ENCODE measurements at regions not wholly inside any gene's neighbourhood (a gene's known extent, or its start where the extent isn't known, plus 50 kb on each side); places are given as distances from the start of the nearest gene placed in this dataset.

- ChIA-PET CTCF (no interaction called here), POLR2A (no interaction called here)
These were observed 153.5 kb upstream of the USP15 start for GRCh38 chr12:62106547-62107185.

- ChIA-PET POLR2A (no interaction called here), CTCF (no interaction called here)
These were observed 146.7 kb upstream of the USP15 start for GRCh38 chr12:62113366-62114011.

GRCh38 chr12:62116986-62117385 is 143.2 kb upstream of the USP15 start:
- ChIA-PET CTCF (no interaction called here), POLR2A (no interaction called here)

- ChIA-PET POLR2A (interaction anchor here (0.6 kb wide), 1 partner anchor 8 kb away, joined by 3 read pairs; no protein-coding TSS in a partner anchor), CTCF (interaction anchor here (0.7 to 1.0 kb wide), 3 partner anchors 8 to 204 kb away, joined by 3 read pairs; no protein-coding TSS in a partner anchor)
These were observed 136.4 kb upstream of the USP15 start for GRCh38 chr12:62123721-62124203.

GRCh38 chr12:62127516-62127915 is 132.7 kb upstream of the USP15 start:
- ChIA-PET POLR2A (no interaction called here), CTCF (no interaction called here)

GRCh38 chr12:62128175-62128975 is 131.8 kb upstream of the USP15 start:
- ChIA-PET CTCF (no interaction called here), POLR2A (no interaction called here)

- POLR2A ChIA-PET = no interaction called here
- CTCF ChIA-PET = no interaction called here
These were observed 130.9 kb upstream of the USP15 start for GRCh38 chr12:62129291-62129690.

GRCh38 chr12:62130402-62130801 is 129.8 kb upstream of the USP15 start:
- ChIA-PET POLR2A (no interaction called here), CTCF (no interaction called here)

- CTCF ChIA-PET = no interaction called here
These were observed 129.2 kb upstream of the USP15 start for GRCh38 chr12:62130834-62131552.

GRCh38 chr12:62133440-62133839 is 126.8 kb upstream of the USP15 start:
- ChIA-PET CTCF (no interaction called here), POLR2A (no interaction called here)

More at GRCh38 chr12:62130834-62131552, 129.2 kb upstream of the USP15 start:
- POLR2A ChIA-PET = no interaction called here

GRCh38 chr12:62135553-62136200 is 124.5 kb upstream of the USP15 start:
- CTCF ChIA-PET = no interaction called here
- POLR2A ChIA-PET = no interaction called here

- ChIA-PET CTCF (no interaction called here), POLR2A (no interaction called here)
These were observed 123.7 kb upstream of the USP15 start for GRCh38 chr12:62136496-62136895.

- POLR2A ChIA-PET = no interaction called here
- CTCF ChIA-PET = no interaction called here
These were observed 121.7 kb upstream of the USP15 start for GRCh38 chr12:62138527-62138926.

GRCh38 chr12:62146318-62146717 is 113.9 kb upstream of the USP15 start:
- ChIA-PET CTCF (no interaction called here), POLR2A (no interaction called here)

- ChIA-PET CTCF (no interaction called here), POLR2A (no interaction called here)
These were observed 102.2 kb upstream of the USP15 start for GRCh38 chr12:62158013-62158412.

- CTCF ChIA-PET = no interaction called here
- POLR2A ChIA-PET = interaction anchor here (0.6 kb wide), 1 partner anchor 11 kb away, joined by 11 read pairs; no protein-coding TSS in a partner anchor
These were observed 101.5 kb upstream of the USP15 start for GRCh38 chr12:62158461-62159360.

GRCh38 chr12:62162214-62162613 is 98.0 kb upstream of the USP15 start:
- ChIA-PET POLR2A (no interaction called here), CTCF (no interaction called here)

- POLR2A ChIA-PET = no interaction called here
- CTCF ChIA-PET = no interaction called here
These were observed 96.8 kb upstream of the USP15 start for GRCh38 chr12:62163368-62163767.

GRCh38 chr12:62164036-62164435 is 96.2 kb upstream of the USP15 start:
- ChIA-PET CTCF (no interaction called here), POLR2A (no interaction called here)

All from activated CD8-positive, alpha-beta memory T cell treated with anti-CD3 and anti-CD28 coated beads for 36 hours (primary cell).